AG04449 (cell line): ENCODE measurements at regions not wholly inside any gene's neighbourhood (a gene's known extent, or its start where the extent isn't known, plus 50 kb on each side); places are given as distances from the start of the nearest gene placed in this dataset.

Experiments
- CTCF ChIA-PET: fragments of 350-600 bp; formaldehyde crosslinking; extraction: SDS; loops from one replicate; lab custom pipeline; 2021; ENCODE audit warnings: antibody characterized with exemption; lab: Yijun Ruan, JAX
- POLR2A ChIA-PET: fragments of 400-600, 350-600 bp; formaldehyde crosslinking; extraction: SDS; loops from one replicate; lab custom pipeline; 2020; ENCODE audit warnings: antibody characterized with exemption, inconsistent platforms; lab: Yijun Ruan, JAX
- DNase-seq: peaks from one replicate; pipeline ENCODE4 v3.0.0-alpha.2; 2010; ENCODE audit warnings: low read depth, low spot score
- H3K4me3 ChIP-seq: 2 replicates; pipeline ENCODE4 v1.5.1; 2011; ENCODE audit warnings: low read depth, mild to moderate bottlenecking, control low read depth, low read length
- CTCF ChIP-seq: IDR thresholded peaks from one replicate; pipeline ENCODE4 v1.5.1; 2011; ENCODE audit warnings: mild to moderate bottlenecking, moderate library complexity, low read length, control low read depth, inconsistent platforms; ENCODE audit not compliant: insufficient read depth; ENCODE audit errors: missing control alignments

DNA sequence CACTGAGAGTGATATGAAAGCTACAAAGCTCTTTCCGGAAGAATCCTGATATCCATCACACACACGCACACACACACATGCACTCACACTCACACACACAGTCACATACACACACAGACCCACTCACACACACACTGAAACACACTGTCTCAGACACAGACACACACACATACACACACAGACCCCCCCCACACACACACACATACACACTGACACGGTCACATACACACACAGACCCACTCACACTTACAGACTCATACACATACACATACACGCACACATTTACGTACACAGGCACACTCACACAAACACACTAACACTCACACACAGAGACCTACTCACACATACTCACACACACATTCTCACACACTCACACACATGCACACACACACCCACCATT lies 58.6 kb downstream of the LIG4 start:
- TF ChIP-seq CTCF = no peak
- ChIA-PET CTCF (interaction anchor here (1.3 to 3.5 kb wide), 8 partner anchors 9 to 953 kb away, joined by 3 to 16 read pairs (median 7); no protein-coding TSS in a partner anchor), POLR2A (no interaction called here)
- no peak for DNase-seq
- H3K4me3 ChIP-seq = no peak overlapping the region

DNA sequence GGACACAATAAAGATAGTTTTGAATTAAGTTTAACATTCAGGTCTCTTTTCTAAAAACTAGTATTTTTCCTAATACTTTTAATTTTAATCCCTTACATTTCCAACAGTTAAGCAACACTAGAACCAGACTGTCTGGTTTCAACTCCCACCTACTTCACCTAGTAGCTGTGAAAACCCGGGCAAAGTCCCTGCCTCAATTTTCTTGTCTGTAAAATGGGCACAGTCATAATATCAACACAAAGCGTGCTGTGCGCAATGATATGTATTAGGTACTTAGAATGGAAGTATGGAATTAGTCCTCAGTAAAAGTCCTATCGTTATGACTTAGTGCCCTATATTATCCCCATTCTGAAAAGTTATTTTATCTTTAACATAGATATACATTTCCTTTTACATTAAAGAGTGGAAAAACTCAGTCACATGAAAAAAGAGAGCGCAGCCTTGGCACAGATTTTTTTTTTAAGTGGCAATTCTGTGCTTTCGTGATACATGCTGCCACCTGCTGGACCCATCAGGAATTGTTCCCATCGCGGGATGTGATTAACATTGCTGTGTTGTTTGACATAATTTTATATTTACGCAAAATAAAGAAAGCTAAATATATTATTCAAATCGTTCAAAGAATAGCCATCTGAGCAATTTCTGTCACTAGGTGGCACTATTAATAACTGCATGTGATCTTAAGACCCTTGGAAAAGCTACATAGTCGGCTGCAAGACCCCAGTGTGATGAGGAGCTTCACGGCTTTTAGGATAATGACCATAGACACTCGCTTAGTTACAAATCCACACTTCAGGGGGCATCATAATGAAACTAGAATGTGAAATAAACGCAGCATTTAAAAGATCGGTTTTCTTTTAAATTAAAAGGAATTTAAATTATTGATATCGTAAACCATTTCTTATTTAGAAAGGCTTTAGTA lies 59.9 kb downstream of the LIG4 start:
- ChIA-PET POLR2A (no interaction called here), CTCF (interaction anchor here (0.6 to 3.5 kb wide), 19 partner anchors 10 to 953 kb away, joined by 3 to 17 read pairs (median 5); no protein-coding TSS in a partner anchor)
- DNase-seq = no peak
- peak; percentile 50 for TF ChIP-seq CTCF
- H3K4me3 ChIP-seq = no peak overlapping the region

DNA sequence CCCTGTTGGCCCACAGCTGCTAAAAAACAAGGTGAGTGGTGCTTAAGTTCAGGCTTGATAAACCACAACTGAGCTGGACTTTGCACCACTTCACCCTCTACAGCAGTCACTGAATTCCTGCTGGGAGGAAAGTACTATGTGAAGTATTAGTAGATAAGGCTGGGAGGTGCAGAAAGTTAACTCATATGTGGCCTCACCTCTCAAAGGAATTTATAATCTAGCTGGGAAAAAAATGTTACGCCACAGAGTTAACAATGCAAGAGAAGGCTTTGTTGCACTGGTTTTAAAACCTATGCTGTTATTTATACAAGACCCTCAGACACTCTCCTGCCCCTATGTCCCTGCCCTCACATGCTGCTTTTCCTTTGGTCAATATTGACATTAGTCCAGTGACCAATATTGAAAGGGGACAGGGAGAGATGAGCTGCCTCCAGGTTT lies 60.9 kb downstream of the LIG4 start:
- CTCF ChIA-PET = interaction anchor here (0.9 to 3.5 kb wide), 6 partner anchors 9 to 943 kb away, joined by 3 to 17 read pairs (median 12); no protein-coding TSS in a partner anchor
- POLR2A ChIA-PET = no interaction called here
- H3K4me3 ChIP-seq = no peak overlapping the region
- no peak for DNase-seq
- no peak for TF ChIP-seq CTCF

- ChIA-PET CTCF (interaction anchor here (3.0 kb wide), 1 partner anchor 8 kb away, joined by 17 read pairs; no protein-coding TSS in a partner anchor), POLR2A (no interaction called here)
- TF ChIP-seq CTCF = no peak
Measured at GRCh38 chr13:108146642-108147041, 68.7 kb downstream of the LIG4 start.

GRCh38 chr13:108142702-108143436 lies 72.5 kb downstream of the LIG4 start:
- CTCF ChIA-PET = interaction anchor here (2.0 kb wide), 1 partner anchor 13 kb away, joined by 7 read pairs; no protein-coding TSS in a partner anchor
- no peak for TF ChIP-seq CTCF
- no peak for DNase-seq
- no peak overlapping the region for H3K4me3 ChIP-seq
- POLR2A ChIA-PET = no interaction called here

More at GRCh38 chr13:108146642-108147041, 68.7 kb downstream of the LIG4 start:
- no peak overlapping the region for H3K4me3 ChIP-seq
- DNase-seq = no peak
